GM11168 (cell line): ENCODE measurements at regions not wholly inside any gene's neighbourhood (a gene's known extent, or its start where the extent isn't known, plus 50 kb on each side); places are given as distances from the start of the nearest gene placed in this dataset.

Experiments
- in situ Hi-C: fragments of 300-500 bp; cut with MboI; formaldehyde crosslinking; loops from one replicate; pipeline ENCODE4 v1.12.0; 2022; ENCODE audit warnings: low sequenced_read_pairs; ENCODE audit not compliant: unreplicated experiment

DNA sequence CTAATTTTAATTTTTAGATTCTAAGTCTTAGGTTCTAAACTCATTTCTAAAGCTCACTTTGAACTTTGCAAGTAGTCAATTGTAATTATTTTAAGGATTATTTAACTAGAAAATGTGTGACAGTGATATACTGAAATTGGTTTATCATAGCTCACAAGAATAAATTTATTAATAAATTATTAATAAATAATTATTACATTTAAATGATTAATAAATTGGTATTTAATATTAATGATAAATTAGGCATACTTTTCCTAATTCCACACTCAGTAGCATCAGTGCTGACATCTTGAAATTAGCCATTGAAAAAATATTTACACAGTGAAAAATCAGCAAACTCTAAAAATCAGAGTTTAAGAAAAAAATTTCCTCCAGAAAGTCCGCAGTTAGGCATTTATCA is 433.7 kb downstream of the FIGN start:
- in situ Hi-C loops = no loop called here

GRCh38 chr2:163291790-163292189 is 444.0 kb downstream of the FIGN start:
- in situ Hi-C loops = no loop called here

DNA sequence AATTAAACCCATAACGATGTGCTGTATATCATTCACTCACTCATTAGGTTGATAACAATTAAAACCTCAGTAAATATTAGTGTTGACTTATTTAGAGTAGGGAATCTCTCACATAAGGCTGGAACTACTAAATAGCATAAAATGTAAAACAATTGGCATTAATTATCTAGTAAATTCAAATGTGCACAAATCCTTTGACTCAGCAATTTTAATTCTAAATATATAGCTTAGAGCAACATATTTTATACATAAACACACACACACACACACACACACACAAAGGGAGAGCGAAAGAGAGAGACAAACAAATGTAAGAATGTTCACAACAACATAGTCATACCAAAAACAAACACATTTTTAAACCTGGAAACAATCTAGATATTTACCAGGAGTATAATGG is 443.1 kb upstream of the KCNH7 start:
- in situ Hi-C loops = no loop called here

GRCh38 chr2:163269374-163270021 is 430.9 kb upstream of the KCNH7 start:
- in situ Hi-C loops = no loop called here

GRCh38 chr2:163266772-163267171 is 428.2 kb upstream of the KCNH7 start:
- in situ Hi-C loops = no loop called here

GRCh38 chr2:163265562-163265961 is 427.0 kb upstream of the KCNH7 start:
- in situ Hi-C loops = no loop called here

- in situ Hi-C loops = no loop called here
Observed at GRCh38 chr2:163264341-163264740, 425.8 kb upstream of the KCNH7 start.

DNA sequence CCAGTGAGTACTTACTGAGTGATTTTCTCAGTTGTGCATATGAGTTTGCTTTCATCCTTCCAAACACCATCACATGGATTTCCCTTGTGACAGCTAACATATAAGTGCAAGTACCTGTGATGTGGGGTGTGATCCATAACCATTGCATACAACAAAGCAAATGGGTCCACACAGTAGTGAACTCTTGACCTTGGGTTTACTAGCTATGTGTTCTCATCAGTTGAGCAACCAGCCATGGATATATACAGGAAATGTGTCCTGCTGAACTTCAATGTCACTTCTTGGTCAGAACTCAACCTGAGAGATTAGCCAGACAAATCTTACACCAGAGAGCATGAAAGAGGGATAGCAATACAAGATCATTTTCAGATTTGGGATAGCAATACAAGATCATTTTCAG is 420.9 kb upstream of the KCNH7 start:
- in situ Hi-C loops = no loop called here

DNA sequence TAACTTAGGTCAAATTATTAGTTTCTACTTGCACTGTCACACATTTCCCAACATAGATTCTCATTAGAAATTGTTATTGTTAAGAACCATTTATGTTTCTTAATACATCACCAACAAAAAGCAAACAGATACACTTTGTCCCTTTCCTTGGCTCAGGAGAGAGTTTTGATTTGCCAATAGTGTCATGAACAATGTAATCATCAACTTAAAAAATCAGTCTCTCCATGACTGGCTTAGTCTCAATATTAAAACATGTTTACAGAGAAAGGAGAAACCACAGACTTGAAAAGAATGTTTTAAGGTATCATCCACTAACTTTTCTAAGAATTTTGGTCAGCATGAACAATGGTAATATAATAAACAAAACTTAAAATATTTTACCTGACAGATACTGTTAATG is 416.5 kb upstream of the KCNH7 start:
- in situ Hi-C loops = no loop called here

DNA sequence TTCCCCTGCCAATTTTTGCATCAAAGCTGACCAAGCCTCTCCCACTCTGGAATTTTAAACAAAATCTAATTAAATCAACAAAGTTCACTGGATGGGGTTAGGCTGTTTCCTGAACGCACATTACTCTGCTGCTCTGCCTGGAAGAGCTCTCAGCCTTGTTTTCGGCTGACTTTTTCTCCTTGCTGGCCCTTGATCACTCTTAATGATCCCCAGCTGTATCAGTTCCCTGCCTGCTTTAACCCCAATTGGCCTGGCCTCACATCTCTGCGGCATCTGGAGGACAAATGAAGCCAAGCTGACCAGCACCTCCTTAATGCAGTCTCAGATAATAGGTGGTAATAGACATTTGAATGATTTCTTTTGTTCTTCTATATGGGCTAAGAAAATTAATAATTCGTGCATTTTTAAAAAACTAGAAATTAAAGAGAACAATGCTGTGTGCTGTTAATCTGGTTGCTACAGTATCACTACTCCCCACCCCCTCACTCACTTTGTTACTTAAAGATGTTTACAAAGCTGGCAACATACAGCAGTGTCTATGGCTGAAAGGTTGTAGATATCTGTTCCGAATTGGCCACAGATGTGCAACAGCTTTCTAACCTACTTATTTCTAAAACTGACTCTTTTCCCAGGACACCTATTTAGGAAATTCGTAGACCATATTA is 415.2 kb upstream of the KCNH7 start:
- in situ Hi-C loops = no loop called here

GRCh38 chr2:163252199-163252598 is 413.6 kb upstream of the KCNH7 start:
- in situ Hi-C loops = no loop called here

GRCh38 chr2:163248376-163249253 is 410.0 kb upstream of the KCNH7 start:
- in situ Hi-C loops = no loop called here

DNA sequence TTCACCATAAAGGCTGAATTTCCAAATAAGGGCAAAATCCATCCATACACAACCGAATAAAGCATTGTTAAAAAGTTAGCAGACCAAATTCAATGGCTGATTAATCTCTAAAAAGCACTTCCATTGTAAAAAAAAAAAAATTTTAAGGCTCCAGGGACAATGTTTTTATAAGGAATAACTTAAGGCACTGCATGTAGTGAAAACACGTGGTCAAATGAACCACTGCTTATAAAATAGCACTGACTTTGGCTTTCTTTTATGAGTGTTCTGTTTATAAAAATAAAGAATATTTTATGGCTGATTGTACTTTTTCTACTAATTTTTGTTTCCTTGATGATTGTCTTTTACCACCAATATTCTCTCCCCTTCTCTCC is 409.3 kb upstream of the KCNH7 start:
- in situ Hi-C loops = no loop called here

GRCh38 chr2:163247156-163247846 is 408.7 kb upstream of the KCNH7 start:
- in situ Hi-C loops = no loop called here

- in situ Hi-C loops = no loop called here
Observed at GRCh38 chr2:163246135-163246534, 407.6 kb upstream of the KCNH7 start.

- in situ Hi-C loops = no loop called here
Observed at GRCh38 chr2:163236553-163236952, 398.0 kb upstream of the KCNH7 start.

DNA sequence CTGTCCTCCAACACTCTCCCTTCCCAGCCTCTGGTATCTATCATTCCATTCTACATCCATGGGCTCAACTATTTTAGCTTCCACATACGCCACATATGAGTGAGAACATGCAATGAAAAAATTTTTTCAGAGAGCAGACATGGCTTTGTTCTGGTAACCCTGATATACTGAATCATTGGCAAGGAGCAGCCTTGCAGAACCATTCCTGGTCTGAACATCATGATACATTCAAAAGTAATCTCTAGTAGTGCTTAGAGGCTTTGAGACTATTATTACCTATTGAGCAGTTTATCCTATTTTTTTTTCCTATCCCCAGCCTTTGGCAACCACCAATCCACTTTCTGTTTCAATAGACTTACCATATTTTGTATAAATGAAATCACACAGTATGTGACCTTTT is 393.1 kb upstream of the KCNH7 start:
- in situ Hi-C loops = no loop called here

- in situ Hi-C loops = no loop called here
Observed at GRCh38 chr2:163213661-163214081, 375.1 kb upstream of the KCNH7 start.

DNA sequence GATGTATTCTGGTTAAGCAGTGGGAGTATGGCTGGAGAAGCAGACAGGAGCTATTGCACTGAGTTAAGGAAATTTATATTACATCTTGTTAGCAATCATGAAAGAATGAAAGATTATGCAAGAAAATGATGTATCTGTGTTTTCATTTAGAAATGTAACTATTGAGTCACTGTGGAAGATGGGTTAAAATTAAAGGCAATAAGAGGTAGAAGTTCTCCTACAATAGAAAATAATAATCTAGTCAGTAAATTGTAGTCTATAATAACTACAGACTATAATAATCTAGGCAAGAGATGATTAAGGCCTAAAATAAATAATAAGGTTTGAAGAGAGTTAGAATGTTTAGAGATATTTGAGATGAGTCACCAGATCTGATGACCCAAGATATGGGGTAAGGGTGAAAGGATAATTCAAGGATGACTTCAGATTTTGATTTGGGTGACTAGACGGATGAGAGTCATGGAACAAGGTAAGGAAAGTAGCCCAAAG is 371.9 kb upstream of the KCNH7 start:
- in situ Hi-C loops = no loop called here

DNA sequence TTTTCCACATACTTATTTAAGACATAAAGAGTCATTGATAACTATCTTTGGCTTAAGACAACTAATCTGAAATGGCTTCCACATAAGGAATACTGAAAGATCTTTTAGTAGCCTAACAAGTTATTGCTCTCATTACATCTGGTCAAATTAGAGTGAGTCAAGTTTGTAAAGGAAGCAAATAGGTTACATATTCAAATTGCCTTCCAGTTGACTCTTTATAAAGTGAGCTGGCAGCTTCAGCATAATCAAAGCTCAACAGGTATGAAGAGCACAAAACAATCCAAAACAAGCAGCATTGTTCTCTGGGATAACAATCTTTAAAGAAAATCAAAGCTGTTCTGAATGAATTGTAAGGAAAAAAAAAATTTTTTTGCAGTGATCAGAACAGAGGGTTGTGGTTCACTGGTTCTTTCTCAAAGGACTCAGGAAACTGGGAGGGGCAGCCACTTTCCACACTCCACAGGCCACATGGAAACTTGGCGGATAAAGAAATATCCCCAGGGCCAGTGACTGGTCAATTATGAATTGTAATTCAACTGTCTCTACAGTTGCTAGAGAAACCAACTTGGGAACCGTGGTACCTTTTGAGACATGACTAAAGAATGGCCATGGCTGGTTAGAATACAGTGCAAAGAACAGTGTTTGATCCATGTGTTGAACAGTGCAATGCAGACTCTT is 369.3 kb upstream of the KCNH7 start:
- in situ Hi-C loops = no loop called here
